ENCODE measurements at regions not wholly inside any gene's neighbourhood (a gene's known extent, or its start where the extent isn't known, plus 50 kb on each side); places are given as distances from the start of the nearest gene placed in this dataset.

DNA sequence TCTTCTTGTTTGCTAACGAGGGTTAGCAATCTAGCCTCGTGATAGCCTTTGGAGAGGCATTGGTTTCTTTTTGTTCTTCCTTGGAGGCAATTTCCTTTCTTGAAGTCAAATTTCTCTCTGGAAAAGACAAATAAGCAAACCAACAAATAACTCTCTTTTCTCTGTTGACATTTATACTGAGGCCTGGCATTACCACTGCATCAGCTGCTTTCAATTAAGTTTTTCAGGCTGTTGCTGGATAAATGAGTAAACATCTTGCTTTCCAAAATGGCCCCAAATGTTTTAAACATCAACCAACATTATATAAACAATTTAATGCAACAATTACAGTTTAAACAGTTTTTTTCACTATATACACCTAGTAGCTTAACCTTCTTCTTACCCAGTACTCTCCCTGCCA lies 264.4 kb downstream of the HTR1A start:
- Histone ChIP-seq H3K36me3 (ENCODE audit: insufficient read depth, low read length) (no peaks in the 10 kb centered on the region), H3K4me3 (ENCODE audit: low read length) (no peak overlapping the region), H3K4me1 (ENCODE audit: insufficient read depth, low read length) (no peaks in the 10 kb centered on the region), H2AFZ (ENCODE audit: low read depth, low read length) (no peak overlapping the region), H3K27me3 (ENCODE audit: insufficient read depth, low read length) (no peaks in the 10 kb centered on the region), H3K9me3 (ENCODE audit: low read length) (no peaks in the 10 kb centered on the region)

DNA sequence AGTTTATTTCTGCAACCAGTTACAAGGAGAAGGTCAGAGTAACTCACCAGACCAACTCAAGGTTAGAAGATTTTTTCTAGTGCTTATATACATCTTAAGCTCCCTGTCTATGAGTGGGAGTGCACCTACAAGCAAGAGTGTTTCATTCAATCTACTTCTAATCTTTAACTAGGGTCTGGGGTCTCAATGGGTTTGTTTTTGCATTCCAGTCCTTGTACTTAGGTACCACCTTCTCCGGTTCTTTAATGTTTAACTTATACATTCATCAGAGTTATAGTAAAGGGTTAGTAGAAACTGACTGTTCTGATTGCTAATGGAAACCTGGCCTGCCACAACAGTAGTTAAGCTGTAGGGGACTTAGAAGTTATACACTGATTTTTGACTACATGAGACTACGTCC lies 271.7 kb downstream of the HTR1A start:
- H2AFZ ChIP-seq (ENCODE audit: low read depth, low read length): no peak overlapping the region
- no peaks in the 10 kb centered on the region for H3K36me3 ChIP-seq (ENCODE audit: insufficient read depth, low read length)
- H3K27me3 ChIP-seq (ENCODE audit: insufficient read depth, low read length): no peaks in the 10 kb centered on the region
- no peak overlapping the region for H3K4me3 ChIP-seq (ENCODE audit: low read length)
- H3K9me3 ChIP-seq (ENCODE audit: low read length): no peaks in the 10 kb centered on the region
- H3K4me1 ChIP-seq (ENCODE audit: insufficient read depth, low read length): no peaks in the 10 kb centered on the region

DNA sequence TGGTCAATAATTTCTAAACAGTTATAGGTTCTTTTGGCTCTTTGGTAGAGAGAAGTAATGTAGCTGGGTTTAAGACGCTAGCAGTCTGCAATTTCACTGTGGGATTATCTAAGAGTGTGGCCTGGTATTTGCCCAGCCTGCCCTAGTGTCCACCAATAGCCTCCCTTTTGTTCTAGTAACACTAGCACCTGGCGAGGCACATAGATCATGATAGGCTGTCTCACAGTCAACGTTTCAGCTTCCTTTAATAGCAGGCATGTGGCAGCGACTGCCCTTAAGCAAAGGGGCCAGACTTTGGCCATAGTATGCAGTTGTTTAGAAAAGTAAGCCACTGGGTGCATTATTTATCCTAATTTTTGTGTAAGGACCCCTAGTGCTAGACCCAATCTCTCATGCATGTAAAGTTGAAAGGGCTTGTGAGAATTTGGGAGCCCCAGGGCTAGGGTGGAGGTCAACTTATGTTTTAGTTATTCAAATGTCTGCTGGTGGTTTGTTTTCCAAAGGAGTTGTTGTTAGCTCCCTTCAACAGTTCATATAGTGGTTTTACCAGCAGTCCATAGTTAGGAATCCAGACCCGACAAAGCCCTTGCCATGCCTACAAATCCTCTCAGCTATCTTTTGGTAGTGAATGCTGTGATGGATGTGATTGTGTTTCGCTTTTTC lies 274.3 kb downstream of the HTR1A start:
- Histone ChIP-seq H3K4me3 (ENCODE audit: low read length) (no peak overlapping the region), H3K4me1 (ENCODE audit: insufficient read depth, low read length) (no peaks in the 10 kb centered on the region), H3K27me3 (ENCODE audit: insufficient read depth, low read length) (no peaks in the 10 kb centered on the region), H2AFZ (ENCODE audit: low read depth, low read length) (no peak overlapping the region), H3K9me3 (ENCODE audit: low read length) (no peaks in the 10 kb centered on the region), H3K36me3 (ENCODE audit: insufficient read depth, low read length) (no peaks in the 10 kb centered on the region)

DNA sequence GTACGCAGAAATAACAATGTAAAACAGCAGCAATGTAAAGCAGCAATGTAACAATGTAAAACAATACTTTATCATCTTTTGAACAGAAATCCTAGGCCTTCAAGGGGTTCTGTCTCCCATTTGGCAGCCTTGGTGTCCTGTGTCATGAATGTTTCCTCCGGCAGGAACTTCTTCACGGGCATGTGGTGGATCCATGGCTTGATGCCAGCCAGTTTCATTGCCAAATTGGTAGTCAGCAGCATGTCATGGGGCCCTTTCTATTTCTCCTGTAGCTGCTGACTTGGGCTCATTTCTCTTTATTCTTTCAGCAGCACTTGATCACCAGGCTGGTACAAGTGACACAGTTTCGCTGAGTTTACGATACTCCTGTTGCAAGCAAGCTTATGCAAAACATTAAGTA lies 275.3 kb downstream of the HTR1A start:
- H2AFZ ChIP-seq (ENCODE audit: low read depth, low read length): no peak overlapping the region
- H3K4me1 ChIP-seq (ENCODE audit: insufficient read depth, low read length): no peaks in the 10 kb centered on the region
- no peak overlapping the region for H3K4me3 ChIP-seq (ENCODE audit: low read length)
- H3K36me3 ChIP-seq (ENCODE audit: insufficient read depth, low read length): no peaks in the 10 kb centered on the region
- no peaks in the 10 kb centered on the region for H3K27me3 ChIP-seq (ENCODE audit: insufficient read depth, low read length)
- no peaks in the 10 kb centered on the region for H3K9me3 ChIP-seq (ENCODE audit: low read length)

DNA sequence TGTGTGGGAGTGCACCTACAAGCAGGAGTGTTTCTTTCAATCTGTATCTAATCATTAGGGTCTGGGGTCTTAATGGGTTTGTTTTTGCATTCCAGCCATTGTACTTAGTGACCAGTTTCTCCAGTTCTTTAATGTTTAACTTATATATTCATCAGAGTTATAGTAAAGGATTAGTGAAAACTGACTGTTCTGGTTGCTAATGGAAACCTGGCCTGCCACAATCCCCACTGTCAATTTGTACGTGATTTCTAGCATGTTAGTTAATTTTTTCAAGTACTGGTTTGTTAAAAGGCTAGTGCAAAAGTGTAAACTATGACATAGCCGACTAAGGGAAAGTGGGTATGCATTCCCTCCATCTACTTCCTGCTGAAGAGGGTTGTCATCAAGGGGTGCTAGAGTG lies 276.1 kb downstream of the HTR1A start:
- no peaks in the 10 kb centered on the region for H3K4me1 ChIP-seq (ENCODE audit: insufficient read depth, low read length)
- no peak overlapping the region for H2AFZ ChIP-seq (ENCODE audit: low read depth, low read length)
- no peaks in the 10 kb centered on the region for H3K27me3 ChIP-seq (ENCODE audit: insufficient read depth, low read length)
- no peaks in the 10 kb centered on the region for H3K9me3 ChIP-seq (ENCODE audit: low read length)
- no peak overlapping the region for H3K4me3 ChIP-seq (ENCODE audit: low read length)
- no peaks in the 10 kb centered on the region for H3K36me3 ChIP-seq (ENCODE audit: insufficient read depth, low read length)

DNA sequence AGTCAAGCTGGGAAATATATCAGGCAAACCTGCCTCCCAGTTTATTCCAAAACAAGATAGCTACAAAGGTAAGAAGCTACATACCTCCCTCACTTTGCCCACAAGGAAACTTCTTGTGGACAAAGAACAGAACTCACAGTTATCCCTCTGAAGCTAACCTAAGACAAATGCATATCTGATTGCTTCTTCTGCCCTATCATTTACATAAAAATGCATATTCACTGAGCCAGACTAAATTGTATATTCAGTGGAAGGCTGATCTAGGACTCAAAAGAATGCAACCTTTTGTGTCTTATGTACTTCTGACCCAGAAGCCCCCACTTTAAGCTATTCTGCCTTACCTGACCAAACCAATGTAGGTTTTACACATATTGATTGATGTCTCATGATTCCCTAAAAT lies 276.8 kb downstream of the HTR1A start:
- Histone ChIP-seq H3K36me3 (ENCODE audit: insufficient read depth, low read length) (no peaks in the 10 kb centered on the region), H3K9me3 (ENCODE audit: low read length) (no peaks in the 10 kb centered on the region), H3K4me3 (ENCODE audit: low read length) (no peak overlapping the region), H3K4me1 (ENCODE audit: insufficient read depth, low read length) (no peaks in the 10 kb centered on the region), H2AFZ (ENCODE audit: low read depth, low read length) (no peak overlapping the region), H3K27me3 (ENCODE audit: insufficient read depth, low read length) (no peaks in the 10 kb centered on the region)

DNA sequence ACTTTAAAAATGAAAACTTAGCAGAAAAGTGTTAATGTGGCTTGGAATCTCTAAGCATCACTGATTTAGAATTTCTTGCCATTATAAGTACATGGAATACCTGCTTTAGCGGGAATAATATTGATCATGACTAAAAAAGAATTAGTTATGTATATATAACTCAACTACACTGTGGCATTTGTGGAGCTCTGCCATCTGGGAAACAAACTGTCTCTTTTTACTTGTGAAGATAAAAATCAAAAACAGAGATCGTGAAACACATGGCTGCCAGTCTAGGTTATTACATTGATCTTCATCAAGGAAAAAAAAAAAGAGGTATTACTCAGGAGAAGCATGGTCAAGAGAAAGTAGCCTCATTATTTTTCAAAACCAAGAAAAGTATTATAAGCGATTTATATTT lies 287.4 kb downstream of the HTR1A start:
- Histone ChIP-seq H3K36me3 (ENCODE audit: insufficient read depth, low read length) (no peaks in the 10 kb centered on the region), H3K9me3 (ENCODE audit: low read length) (no peaks in the 10 kb centered on the region), H3K4me1 (ENCODE audit: insufficient read depth, low read length) (no peaks in the 10 kb centered on the region), H3K4me3 (ENCODE audit: low read length) (no peak overlapping the region), H2AFZ (ENCODE audit: low read depth, low read length) (no peak overlapping the region), H3K27me3 (ENCODE audit: insufficient read depth, low read length) (no peaks in the 10 kb centered on the region)

DNA sequence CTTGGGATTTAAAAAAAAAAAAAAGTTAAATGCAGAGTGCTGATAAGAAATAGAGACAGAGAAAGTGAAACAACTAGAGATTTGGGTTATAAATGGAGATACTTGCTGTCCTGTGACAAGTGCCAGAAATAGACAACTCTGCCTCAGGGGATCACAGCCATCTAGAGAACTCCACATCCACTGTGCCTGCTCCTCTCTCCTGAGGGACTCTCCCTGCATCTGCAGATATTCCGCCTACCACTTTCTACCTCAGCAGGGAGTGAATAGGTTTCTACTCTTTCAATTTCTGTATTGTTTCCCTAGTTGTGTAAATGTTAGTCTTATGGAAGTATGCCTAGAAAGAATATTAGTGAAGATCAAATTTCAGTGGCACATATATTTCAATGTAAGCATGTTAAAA lies 307.2 kb downstream of the HTR1A start:
- no peak overlapping the region for H3K4me3 ChIP-seq (ENCODE audit: low read length)
- no peaks in the 10 kb centered on the region for H3K36me3 ChIP-seq (ENCODE audit: insufficient read depth, low read length)
- no peaks in the 10 kb centered on the region for H3K4me1 ChIP-seq (ENCODE audit: insufficient read depth, low read length)
- no peaks in the 10 kb centered on the region for H3K9me3 ChIP-seq (ENCODE audit: low read length)
- no peaks in the 10 kb centered on the region for H3K27me3 ChIP-seq (ENCODE audit: insufficient read depth, low read length)
- no peak overlapping the region for H2AFZ ChIP-seq (ENCODE audit: low read depth, low read length)

DNA sequence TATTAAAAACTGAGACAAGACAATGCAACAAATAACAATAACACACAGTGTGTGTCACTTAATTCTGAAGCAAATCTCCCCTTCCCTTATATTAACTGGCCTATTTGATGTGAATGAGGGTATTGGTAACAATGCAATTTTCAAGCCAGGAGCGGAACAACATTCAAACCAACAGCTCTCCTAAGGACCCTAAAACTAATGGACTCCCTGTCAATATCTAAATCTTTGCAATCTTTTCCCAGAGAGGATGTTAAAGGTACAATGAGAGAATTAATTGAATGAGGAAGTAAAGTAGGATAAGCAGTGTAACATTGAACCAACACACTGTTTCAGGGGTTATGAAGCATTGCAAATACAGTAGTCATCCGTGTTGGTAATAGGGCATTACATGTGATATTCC lies 311.7 kb downstream of the HTR1A start:
- no peaks in the 10 kb centered on the region for H3K36me3 ChIP-seq (ENCODE audit: insufficient read depth, low read length)
- H3K27me3 ChIP-seq (ENCODE audit: insufficient read depth, low read length): no peaks in the 10 kb centered on the region
- no peaks in the 10 kb centered on the region for H3K4me1 ChIP-seq (ENCODE audit: insufficient read depth, low read length)
- no peak overlapping the region for H3K4me3 ChIP-seq (ENCODE audit: low read length)
- no peak overlapping the region for H2AFZ ChIP-seq (ENCODE audit: low read depth, low read length)
- H3K9me3 ChIP-seq (ENCODE audit: low read length): no peaks in the 10 kb centered on the region

DNA sequence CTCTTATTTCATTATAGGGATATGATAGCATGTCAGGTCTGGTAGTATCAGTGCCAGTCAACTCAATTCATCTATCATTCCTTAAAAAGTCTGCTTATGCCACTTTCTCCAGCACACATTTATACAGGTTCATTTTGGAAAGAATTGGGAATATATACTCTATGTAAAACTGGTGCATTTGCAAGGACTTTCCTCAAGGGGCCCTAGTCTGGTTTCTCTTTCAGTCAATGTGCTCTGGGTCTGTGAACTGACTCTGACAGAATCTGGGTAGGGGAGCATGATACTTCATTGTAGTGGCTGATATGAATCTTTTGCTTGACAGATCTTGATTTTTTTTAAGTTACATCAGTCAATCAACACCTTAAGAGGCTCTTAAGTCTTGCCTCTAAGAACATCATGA lies 313.9 kb downstream of the HTR1A start:
- H2AFZ ChIP-seq (ENCODE audit: low read depth, low read length): no peak overlapping the region
- H3K36me3 ChIP-seq (ENCODE audit: insufficient read depth, low read length): no peaks in the 10 kb centered on the region
- H3K4me3 ChIP-seq (ENCODE audit: low read length): no peak overlapping the region
- no peaks in the 10 kb centered on the region for H3K27me3 ChIP-seq (ENCODE audit: insufficient read depth, low read length)
- no peaks in the 10 kb centered on the region for H3K9me3 ChIP-seq (ENCODE audit: low read length)
- no peaks in the 10 kb centered on the region for H3K4me1 ChIP-seq (ENCODE audit: insufficient read depth, low read length)

DNA sequence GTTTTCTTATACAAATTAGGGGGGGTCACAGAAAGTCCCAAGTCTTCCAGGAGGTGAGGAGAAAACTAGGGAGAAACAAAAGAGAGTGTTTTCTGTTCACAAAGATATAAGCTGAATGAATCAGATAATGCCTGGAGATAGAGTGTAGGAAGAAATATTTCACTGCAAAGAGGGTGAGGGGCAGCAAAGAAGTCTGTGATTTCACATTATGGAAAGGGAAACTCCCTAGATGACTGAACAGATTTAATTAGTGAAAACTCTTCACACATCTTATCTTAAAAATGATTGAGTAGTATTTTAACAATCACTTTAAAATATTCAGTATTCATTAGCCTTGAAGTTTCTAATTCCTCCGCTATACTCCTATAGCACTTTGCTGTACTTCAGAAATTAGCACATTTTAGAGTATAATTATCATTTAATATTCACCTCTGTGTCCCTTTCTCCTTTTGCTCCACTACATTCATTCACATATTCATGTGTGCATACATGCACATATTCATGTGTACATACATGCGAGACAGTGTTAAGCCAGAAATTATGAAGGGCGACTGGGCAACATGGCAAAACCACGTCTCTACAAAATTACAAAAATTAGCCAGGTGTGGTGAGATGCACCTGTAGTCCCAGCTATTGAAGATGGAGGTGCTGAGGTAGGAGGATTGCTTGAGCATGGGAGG lies 332.2 kb downstream of the HTR1A start:
- no peaks in the 10 kb centered on the region for H3K36me3 ChIP-seq (ENCODE audit: insufficient read depth, low read length)
- H2AFZ ChIP-seq (ENCODE audit: low read depth, low read length): no peak overlapping the region
- no peaks in the 10 kb centered on the region for H3K27me3 ChIP-seq (ENCODE audit: insufficient read depth, low read length)
- no peaks in the 10 kb centered on the region for H3K4me1 ChIP-seq (ENCODE audit: insufficient read depth, low read length)
- no peak overlapping the region for H3K4me3 ChIP-seq (ENCODE audit: low read length)
- H3K9me3 ChIP-seq (ENCODE audit: low read length): no peaks in the 10 kb centered on the region

DNA sequence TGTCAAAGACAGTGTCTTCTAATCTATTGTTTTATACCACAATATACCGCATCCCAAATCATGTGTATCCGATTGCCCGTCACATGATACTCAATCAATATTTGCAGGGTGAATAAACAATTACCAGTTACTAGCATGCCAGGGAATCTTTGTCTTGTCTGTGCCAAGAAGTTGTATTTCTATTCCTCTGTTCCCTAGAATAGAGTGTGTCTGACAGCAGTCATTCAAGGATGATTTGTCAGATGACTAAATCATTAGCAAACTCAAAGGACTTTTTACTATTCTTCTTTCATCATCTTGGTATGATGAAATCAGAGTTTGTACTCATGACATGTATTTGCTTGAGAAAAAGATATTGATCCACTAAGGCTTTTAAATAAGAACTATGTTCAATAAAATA lies 348.8 kb downstream of the HTR1A start:
- no peak overlapping the region for H3K4me3 ChIP-seq (ENCODE audit: low read length)
- no peaks in the 10 kb centered on the region for H3K27me3 ChIP-seq (ENCODE audit: insufficient read depth, low read length)

DNA sequence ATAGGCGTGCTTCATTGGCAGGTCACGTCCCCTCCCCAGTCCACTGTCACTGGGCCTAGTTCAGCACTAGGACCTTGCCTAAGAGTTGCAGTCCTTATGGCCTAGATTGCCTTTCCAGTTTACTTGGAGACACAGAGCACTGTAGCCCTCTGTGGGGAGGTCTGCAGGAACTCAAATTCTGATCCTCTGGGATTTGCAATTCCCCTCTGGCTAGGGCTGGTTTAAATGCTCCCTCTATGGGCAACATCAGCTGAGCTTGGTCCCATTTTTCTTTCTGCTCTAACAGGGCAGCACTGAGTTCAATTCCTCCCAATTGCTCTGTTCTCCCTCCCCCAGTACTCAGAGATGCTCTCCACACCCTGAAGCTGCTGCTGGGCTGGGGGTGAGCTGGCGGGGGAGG lies 358.2 kb downstream of the HTR1A start:
- Histone ChIP-seq H3K9me3 (ENCODE audit: low read length) (no peaks in the 10 kb centered on the region), H3K36me3 (ENCODE audit: insufficient read depth, low read length) (no peaks in the 10 kb centered on the region), H3K27me3 (ENCODE audit: insufficient read depth, low read length) (no peaks in the 10 kb centered on the region), H2AFZ (ENCODE audit: low read depth, low read length) (no peak overlapping the region), H3K4me1 (ENCODE audit: insufficient read depth, low read length) (no peaks in the 10 kb centered on the region), H3K4me3 (ENCODE audit: low read length) (no peak overlapping the region)

More for the DNA sequence above, 348.8 kb downstream of the HTR1A start:
- no peaks in the 10 kb centered on the region for H3K36me3 ChIP-seq (ENCODE audit: insufficient read depth, low read length)
- no peak overlapping the region for H2AFZ ChIP-seq (ENCODE audit: low read depth, low read length)
- no peaks in the 10 kb centered on the region for H3K4me1 ChIP-seq (ENCODE audit: insufficient read depth, low read length)
- no peaks in the 10 kb centered on the region for H3K9me3 ChIP-seq (ENCODE audit: low read length)

DNA sequence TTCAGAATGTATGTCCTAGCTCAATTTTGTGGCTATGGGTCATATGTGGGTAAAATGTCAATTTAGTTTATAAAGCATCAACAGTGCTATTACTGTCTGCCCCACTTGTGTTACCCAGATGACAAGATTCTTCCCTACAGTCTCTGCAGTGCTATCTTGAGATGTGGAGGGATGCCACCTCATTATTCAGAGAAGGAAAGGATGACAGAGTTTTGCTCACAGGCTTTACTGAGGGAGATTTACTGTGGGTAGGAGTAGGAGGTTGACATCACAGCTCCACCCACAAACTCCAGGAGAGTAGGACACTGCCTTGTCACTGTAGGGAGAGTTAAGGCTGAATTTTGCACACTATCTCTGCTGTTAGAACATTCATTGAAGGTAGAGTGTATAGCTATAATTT lies 359.3 kb downstream of the HTR1A start:
- Histone ChIP-seq H3K27me3 (ENCODE audit: insufficient read depth, low read length) (no peaks in the 10 kb centered on the region), H2AFZ (ENCODE audit: low read depth, low read length) (no peak overlapping the region), H3K36me3 (ENCODE audit: insufficient read depth, low read length) (no peaks in the 10 kb centered on the region), H3K4me1 (ENCODE audit: insufficient read depth, low read length) (no peaks in the 10 kb centered on the region), H3K4me3 (ENCODE audit: low read length) (no peak overlapping the region), H3K9me3 (ENCODE audit: low read length) (no peaks in the 10 kb centered on the region)

Data from neuron (in vitro differentiated cells).